ENCODE measurements at regions not wholly inside any gene's neighbourhood (a gene's known extent, or its start where the extent isn't known, plus 50 kb on each side); places are given as distances from the start of the nearest gene placed in this dataset.

DNA sequence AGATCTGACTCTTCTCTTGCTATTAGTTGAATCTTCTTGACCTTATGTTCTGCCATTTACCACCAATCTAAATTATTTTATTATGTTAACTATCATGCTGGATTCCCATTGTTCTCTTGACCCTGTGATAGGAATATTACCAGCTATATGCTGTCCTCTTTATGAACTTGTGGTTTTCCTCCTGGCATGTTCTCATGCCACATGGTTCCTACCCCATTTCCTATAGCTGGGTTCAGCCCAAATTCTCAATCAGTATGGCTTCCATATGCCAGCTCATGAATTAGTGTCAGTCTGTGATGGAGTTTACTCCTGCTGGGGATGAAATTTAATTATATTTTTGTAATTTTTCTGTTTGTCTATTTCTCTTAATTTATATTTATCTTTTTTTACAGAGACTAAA, 430.5 kb downstream of the SMARCA1 start:
- H3K27me3 ChIP-seq (replicated peaks; ENCODE audit: insufficient read depth, low read depth, low read length, poor library complexity): no peaks in the 10 kb centered on the region
- DNase-seq (ENCODE audit: low spot score): no peak
- no peaks in the 10 kb centered on the region for H3K36me3 ChIP-seq (ENCODE audit: insufficient read depth, low read length, poor library complexity, severe bottlenecking)
- intact Hi-C loops (cut with micrococcal nuclease; ENCODE audit: unreplicated experiment): no loop called here
- CTCF ChIA-PET: no interaction called here
- no peaks in the 10 kb centered on the region for H3K9me3 ChIP-seq (ENCODE audit: low read depth, low read length, poor library complexity, severe bottlenecking)
- no TSS peak for BruUV-seq (replicated peaks)
- H3K4me1 ChIP-seq (ENCODE audit: insufficient read depth, low read length, poor library complexity, severe bottlenecking): no peaks in the 10 kb centered on the region
- no peak overlapping the region for H3K27ac ChIP-seq (ENCODE audit: low read depth, low read length, poor library complexity, severe bottlenecking)
- no peak overlapping the region for H3K4me3 ChIP-seq (ENCODE audit: low read depth, low read length, poor library complexity, severe bottlenecking)
- TF ChIP-seq EZH2 (IDR thresholded peaks at IDR 0.05; ENCODE audit: borderline replicate concordance, low read depth, low read length, poor library complexity, severe bottlenecking): no peak
- TF ChIP-seq, protein P1, sequence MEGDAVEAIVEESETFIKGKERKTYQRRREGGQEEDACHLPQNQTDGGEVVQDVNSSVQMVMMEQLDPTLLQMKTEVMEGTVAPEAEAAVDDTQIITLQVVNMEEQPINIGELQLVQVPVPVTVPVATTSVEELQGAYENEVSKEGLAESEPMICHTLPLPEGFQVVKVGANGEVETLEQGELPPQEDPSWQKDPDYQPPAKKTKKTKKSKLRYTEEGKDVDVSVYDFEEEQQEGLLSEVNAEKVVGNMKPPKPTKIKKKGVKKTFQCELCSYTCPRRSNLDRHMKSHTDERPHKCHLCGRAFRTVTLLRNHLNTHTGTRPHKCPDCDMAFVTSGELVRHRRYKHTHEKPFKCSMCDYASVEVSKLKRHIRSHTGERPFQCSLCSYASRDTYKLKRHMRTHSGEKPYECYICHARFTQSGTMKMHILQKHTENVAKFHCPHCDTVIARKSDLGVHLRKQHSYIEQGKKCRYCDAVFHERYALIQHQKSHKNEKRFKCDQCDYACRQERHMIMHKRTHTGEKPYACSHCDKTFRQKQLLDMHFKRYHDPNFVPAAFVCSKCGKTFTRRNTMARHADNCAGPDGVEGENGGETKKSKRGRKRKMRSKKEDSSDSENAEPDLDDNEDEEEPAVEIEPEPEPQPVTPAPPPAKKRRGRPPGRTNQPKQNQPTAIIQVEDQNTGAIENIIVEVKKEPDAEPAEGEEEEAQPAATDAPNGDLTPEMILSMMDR (conservative IDR thresholded peaks at IDR 0.05; ENCODE audit: low read depth, low read length): no peak
- POLR2A ChIA-PET (ENCODE audit: low non-redundant PET): no interaction called here

DNA sequence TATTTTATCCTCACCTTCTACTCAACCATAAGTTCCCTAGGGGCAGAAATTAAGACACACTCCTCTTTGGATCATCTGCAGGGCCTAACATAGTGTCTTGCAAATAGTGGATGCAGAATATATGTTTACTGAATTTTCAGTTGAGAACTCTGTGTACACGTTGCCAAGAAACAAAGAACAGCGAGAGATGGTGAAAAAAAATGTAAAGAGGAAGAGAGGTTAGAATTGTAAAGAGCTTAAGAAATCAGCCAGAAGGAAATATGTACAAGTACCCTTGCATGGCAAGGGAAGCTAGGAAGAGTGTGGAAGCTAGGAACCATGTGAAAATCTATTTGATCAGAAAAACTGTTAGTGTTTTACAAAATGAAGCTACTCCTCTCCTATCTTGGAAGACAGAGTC, 431.0 kb downstream of the SMARCA1 start:
- POLR2A ChIA-PET (ENCODE audit: low non-redundant PET): no interaction called here
- H3K4me3 ChIP-seq (ENCODE audit: low read depth, low read length, poor library complexity, severe bottlenecking): no peak overlapping the region
- no peaks in the 10 kb centered on the region for H3K36me3 ChIP-seq (ENCODE audit: insufficient read depth, low read length, poor library complexity, severe bottlenecking)
- no peaks in the 10 kb centered on the region for H3K27me3 ChIP-seq (replicated peaks; ENCODE audit: insufficient read depth, low read depth, low read length, poor library complexity)
- H3K27ac ChIP-seq (ENCODE audit: low read depth, low read length, poor library complexity, severe bottlenecking): no peak overlapping the region
- no TSS peak for BruUV-seq (replicated peaks)
- no peak for TF ChIP-seq EZH2 (IDR thresholded peaks at IDR 0.05; ENCODE audit: borderline replicate concordance, low read depth, low read length, poor library complexity, severe bottlenecking)
- TF ChIP-seq, protein P1 (conservative IDR thresholded peaks at IDR 0.05; ENCODE audit: low read depth, low read length): no peak
- no peaks in the 10 kb centered on the region for H3K9me3 ChIP-seq (ENCODE audit: low read depth, low read length, poor library complexity, severe bottlenecking)
- H3K4me1 ChIP-seq (ENCODE audit: insufficient read depth, low read length, poor library complexity, severe bottlenecking): no peaks in the 10 kb centered on the region
- intact Hi-C loops (cut with micrococcal nuclease; ENCODE audit: unreplicated experiment): no loop called here
- no peak for DNase-seq (ENCODE audit: low spot score)
- CTCF ChIA-PET: no interaction called here

DNA sequence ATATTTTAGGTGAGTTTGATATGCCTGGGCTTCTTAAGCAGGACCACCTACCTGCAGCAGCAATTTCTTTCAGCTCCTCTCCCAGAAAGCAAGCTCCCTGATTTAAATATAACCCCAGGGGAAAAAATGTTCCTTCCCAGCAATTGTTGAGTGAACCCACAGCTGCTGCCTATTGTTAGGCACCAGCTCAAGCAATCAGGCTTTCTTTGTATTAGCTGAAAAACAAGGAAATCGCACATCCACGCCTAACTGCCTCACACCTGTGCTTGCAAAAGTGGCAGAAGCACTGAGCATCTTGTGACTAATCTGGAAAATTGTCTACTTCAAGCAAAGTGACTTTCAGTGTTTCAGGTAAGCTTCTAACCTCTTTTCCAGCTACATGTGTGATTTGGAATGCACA, 432.2 kb downstream of the SMARCA1 start:
- no TSS peak for BruUV-seq (replicated peaks)
- intact Hi-C loops (cut with micrococcal nuclease; ENCODE audit: unreplicated experiment): no loop called here
- Histone ChIP-seq H3K9me3 (ENCODE audit: low read depth, low read length, poor library complexity, severe bottlenecking) (no peaks in the 10 kb centered on the region), H3K27ac (ENCODE audit: low read depth, low read length, poor library complexity, severe bottlenecking) (no peak overlapping the region), H3K36me3 (ENCODE audit: insufficient read depth, low read length, poor library complexity, severe bottlenecking) (no peaks in the 10 kb centered on the region), H3K4me1 (ENCODE audit: insufficient read depth, low read length, poor library complexity, severe bottlenecking) (no peaks in the 10 kb centered on the region), H3K27me3 (replicated peaks; ENCODE audit: insufficient read depth, low read depth, low read length, poor library complexity) (no peaks in the 10 kb centered on the region), H3K4me3 (ENCODE audit: low read depth, low read length, poor library complexity, severe bottlenecking) (no peak overlapping the region)
- ChIA-PET POLR2A (ENCODE audit: low non-redundant PET) (no interaction called here), CTCF (no interaction called here)
- no peak for DNase-seq (ENCODE audit: low spot score)
- TF ChIP-seq, protein P1 (conservative IDR thresholded peaks at IDR 0.05; ENCODE audit: low read depth, low read length): no peak
- TF ChIP-seq EZH2 (IDR thresholded peaks at IDR 0.05; ENCODE audit: borderline replicate concordance, low read depth, low read length, poor library complexity, severe bottlenecking): no peak
